GM23338 (cell line): ENCODE measurements at regions not wholly inside any gene's neighbourhood (a gene's known extent, or its start where the extent isn't known, plus 50 kb on each side); places are given as distances from the start of the nearest gene placed in this dataset.

Experiments
- EZH2 ChIP-seq: fragments of 200-600 bp; sonication (generic); IDR thresholded peaks from one replicate; pipeline ENCODE4 v1.8.0; 2017; ENCODE audit warnings: antibody characterized with exemption, mild to moderate bottlenecking, low read depth; ENCODE audit not compliant: unreplicated experiment
- EZH2phosphoT487 ChIP-seq: fragments of 200-600 bp; sonication (generic); IDR thresholded peaks from one replicate; pipeline ENCODE4 v1.8.1; 2018; ENCODE audit warnings: antibody characterized with exemption; ENCODE audit not compliant: unreplicated experiment
- JUNB ChIP-seq: IDR thresholded peaks from one replicate; pipeline ENCODE4 v1.6.1; 2016; ENCODE audit warnings: antibody characterized with exemption; ENCODE audit not compliant: unreplicated experiment
- POLR2AphosphoS5 ChIP-seq: IDR thresholded peaks from 2 replicates; pipeline ENCODE4 v1.6.1; 2016; ENCODE audit warnings: antibody characterized with exemption, low read depth
- TF ChIP-seq, protein P1 (sequence below), 2 experiments: fragments of 200-600 bp in 1 of 2; sonication (generic) in 1 of 2; conservative IDR thresholded peaks; 2 replicates each; pipeline versions ENCODE4 v1.5.1 to v1.6.1; 2016 to 2017; ENCODE audit warnings: antibody characterized with exemption in 2 of 2, low read depth in 2 of 2, mild to moderate bottlenecking in 2 of 2, moderate library complexity in 1 of 2
- TF ChIP-seq, protein P2 (sequence below): IDR thresholded peaks from one replicate; pipeline ENCODE4 v1.6.1; 2018; ENCODE audit warnings: antibody characterized with exemption; ENCODE audit not compliant: unreplicated experiment

DNA sequence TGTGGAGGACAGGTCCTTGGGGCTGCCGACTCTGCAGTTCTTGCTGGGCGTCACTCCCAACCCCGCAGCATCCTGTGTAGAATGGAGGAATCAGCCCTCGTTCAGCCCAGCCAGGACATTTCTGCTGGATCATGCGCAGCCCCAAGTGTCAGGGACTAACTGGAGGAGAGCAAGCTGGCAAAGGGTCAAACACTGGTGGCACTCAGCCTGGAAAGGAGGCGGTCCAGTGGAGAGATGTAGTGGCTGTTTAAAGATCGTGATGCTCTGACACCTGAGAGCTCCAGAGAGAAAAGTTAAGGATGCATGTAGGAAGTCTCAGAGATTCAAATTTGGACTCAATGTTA, 63.6 kb upstream of the SH3RF3 start:
- TF ChIP-seq, protein P1, sequence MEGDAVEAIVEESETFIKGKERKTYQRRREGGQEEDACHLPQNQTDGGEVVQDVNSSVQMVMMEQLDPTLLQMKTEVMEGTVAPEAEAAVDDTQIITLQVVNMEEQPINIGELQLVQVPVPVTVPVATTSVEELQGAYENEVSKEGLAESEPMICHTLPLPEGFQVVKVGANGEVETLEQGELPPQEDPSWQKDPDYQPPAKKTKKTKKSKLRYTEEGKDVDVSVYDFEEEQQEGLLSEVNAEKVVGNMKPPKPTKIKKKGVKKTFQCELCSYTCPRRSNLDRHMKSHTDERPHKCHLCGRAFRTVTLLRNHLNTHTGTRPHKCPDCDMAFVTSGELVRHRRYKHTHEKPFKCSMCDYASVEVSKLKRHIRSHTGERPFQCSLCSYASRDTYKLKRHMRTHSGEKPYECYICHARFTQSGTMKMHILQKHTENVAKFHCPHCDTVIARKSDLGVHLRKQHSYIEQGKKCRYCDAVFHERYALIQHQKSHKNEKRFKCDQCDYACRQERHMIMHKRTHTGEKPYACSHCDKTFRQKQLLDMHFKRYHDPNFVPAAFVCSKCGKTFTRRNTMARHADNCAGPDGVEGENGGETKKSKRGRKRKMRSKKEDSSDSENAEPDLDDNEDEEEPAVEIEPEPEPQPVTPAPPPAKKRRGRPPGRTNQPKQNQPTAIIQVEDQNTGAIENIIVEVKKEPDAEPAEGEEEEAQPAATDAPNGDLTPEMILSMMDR (conservative IDR thresholded peaks at IDR 0.05; ENCODE audit: low read depth in 2 of 2), result no peak
- TF ChIP-seq POLR2AphosphoS5, result no peak
- TF ChIP-seq EZH2, result no peak
- TF ChIP-seq JUNB, result no peak
- no peak for TF ChIP-seq EZH2phosphoT487
- TF ChIP-seq, protein P2, sequence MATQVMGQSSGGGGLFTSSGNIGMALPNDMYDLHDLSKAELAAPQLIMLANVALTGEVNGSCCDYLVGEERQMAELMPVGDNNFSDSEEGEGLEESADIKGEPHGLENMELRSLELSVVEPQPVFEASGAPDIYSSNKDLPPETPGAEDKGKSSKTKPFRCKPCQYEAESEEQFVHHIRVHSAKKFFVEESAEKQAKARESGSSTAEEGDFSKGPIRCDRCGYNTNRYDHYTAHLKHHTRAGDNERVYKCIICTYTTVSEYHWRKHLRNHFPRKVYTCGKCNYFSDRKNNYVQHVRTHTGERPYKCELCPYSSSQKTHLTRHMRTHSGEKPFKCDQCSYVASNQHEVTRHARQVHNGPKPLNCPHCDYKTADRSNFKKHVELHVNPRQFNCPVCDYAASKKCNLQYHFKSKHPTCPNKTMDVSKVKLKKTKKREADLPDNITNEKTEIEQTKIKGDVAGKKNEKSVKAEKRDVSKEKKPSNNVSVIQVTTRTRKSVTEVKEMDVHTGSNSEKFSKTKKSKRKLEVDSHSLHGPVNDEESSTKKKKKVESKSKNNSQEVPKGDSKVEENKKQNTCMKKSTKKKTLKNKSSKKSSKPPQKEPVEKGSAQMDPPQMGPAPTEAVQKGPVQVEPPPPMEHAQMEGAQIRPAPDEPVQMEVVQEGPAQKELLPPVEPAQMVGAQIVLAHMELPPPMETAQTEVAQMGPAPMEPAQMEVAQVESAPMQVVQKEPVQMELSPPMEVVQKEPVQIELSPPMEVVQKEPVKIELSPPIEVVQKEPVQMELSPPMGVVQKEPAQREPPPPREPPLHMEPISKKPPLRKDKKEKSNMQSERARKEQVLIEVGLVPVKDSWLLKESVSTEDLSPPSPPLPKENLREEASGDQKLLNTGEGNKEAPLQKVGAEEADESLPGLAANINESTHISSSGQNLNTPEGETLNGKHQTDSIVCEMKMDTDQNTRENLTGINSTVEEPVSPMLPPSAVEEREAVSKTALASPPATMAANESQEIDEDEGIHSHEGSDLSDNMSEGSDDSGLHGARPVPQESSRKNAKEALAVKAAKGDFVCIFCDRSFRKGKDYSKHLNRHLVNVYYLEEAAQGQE, result no peak
